ENCODE measurements at regions not wholly inside any gene's neighbourhood (a gene's known extent, or its start where the extent isn't known, plus 50 kb on each side); places are given as distances from the start of the nearest gene placed in this dataset.
"Not testable (repeated sequence)": the region's sequence is repeated elsewhere in the genome, so short reads cannot be mapped to it uniquely, and the experiment has no call there.

- no peak for DNase-seq
These were observed 302.2 kb downstream of the TUSC7 start for GRCh38 chr3:117011687-117012250.

- DNase-seq: no peak
These were observed 306.8 kb downstream of the TUSC7 start for GRCh38 chr3:117016378-117016777.

GRCh38 chr3:117017135-117017894, 307.7 kb downstream of the TUSC7 start:
- no peak for DNase-seq

DNA sequence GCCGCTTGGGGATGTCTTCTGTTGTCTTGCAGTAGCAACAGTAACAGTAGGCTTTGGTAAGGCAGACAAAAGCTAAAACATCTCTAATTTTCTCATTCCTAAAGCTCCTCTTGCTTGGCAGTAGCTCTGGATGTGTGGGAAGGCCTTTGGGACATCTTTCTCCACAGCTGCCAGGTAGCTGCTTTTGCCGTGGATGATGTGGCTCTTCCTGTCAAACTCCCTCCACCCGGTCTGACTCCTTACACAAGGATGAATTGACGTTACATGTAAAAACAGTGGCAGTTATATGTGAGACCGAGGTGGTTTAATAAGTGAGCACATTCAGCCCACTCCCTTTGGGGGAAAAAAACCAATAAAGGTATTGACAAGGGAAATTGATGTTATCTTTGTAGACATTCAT, 309.1 kb downstream of the TUSC7 start:
- no peak for DNase-seq

DNA sequence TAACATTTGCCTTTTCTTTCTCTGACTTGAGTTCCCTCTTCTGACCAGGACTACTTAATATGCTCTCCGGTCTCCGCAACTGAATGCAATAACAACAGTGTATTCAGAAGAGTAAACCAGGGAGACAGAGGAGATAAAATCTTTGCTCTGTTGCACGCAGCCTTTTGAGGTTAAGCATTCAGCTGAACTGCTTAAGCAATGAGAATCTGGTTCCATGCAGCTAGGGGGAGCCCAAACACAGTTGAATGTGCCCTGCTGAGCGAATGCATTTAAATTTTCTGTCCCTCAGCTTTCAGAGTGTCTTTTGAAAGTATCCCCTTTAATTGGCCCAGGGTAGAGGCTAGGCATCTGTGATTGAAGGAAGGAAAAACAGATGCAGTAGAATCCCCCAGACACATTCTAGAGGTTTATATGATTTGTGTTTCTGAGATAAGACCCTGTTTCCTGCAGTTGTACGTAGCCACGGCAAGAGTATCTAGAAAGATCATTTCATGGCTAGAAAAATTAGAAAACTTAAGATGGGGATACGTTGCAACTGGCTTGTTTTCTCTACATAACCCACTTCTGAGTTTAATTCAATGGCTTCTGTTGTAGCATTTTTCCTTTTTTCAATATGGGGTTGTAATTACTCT, 309.6 kb downstream of the TUSC7 start:
- peak; percentile 39 for DNase-seq

- no peak for DNase-seq
These were observed 316.8 kb downstream of the TUSC7 start for GRCh38 chr3:117026401-117026800.

GRCh38 chr3:117035745-117036144, 326.2 kb downstream of the TUSC7 start:
- no peak for DNase-seq

- DNase-seq: no peak
These were observed 326.8 kb downstream of the TUSC7 start for GRCh38 chr3:117036259-117036799.

DNA sequence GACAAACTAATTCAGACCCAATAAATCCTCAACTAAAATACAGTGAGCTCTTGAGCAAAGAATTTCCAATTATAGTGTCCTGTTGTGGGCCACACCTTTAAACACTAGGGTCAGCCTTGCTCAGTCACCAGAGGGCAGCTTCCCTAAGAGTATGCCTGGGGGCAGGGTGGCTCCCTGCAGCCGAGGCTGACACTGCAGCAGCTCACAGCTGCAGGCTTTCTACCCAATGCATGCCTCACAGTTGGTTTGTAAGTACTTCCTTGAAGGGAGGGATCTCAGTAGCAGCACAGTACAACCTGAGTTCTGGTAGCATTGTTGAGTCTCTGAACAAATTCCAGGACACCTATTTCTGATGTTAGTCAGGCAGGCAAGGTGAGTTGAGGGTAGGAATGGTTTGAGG, 335.6 kb downstream of the TUSC7 start:
- DNase-seq: no peak

DNA sequence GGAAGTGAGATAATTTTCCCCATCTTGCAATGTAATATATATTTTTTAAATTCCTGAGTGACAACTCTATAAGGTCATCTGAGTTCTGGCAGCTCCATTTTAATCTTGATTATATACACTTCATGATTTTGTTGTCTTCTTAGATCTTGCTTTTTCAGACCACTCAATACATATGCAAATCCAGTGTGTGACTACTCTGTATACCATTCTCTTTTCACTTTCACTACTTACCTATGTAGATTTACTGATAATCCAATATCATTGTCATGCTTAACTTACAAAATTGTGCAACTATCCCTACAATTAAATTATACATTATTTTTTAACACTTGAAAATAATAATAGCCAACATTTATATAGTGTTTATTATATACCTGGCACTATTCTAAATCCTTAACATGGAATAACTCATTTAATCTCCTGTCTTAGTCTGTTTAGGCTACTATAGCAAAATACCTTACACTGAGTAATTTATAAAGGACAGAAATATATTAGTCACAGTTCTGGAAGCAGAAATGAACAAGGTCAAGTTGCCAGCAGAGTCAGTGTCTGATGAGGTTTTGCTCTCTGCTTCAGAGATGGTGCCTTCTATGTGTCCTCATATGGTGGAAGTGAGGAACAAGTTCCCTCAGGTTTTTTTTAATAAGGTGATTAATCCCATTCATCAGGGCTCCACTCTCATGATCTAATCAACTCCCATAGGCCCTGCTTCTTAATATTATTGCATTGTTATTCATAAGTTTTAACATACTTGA, 338.5 kb downstream of the TUSC7 start:
- DNase-seq: no peak

DNA sequence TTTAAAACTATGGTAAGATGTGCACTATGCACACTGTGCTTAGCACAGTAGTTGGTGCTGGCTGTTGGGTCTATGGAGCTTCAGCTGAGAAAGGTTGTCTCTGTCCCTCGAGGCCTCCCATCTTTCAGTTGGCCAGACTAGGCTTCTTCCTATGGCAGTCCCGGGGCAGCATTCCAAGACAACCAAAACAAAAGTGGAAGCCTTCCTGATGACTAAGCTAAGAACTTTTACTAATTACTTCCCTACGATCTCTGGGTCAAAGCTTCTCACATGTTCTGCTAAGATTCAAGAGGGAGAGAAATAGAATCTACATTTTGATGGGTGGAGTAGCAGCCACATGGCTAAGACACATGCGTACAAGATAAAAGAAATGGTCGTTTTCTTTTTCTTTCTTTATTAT, 342.8 kb downstream of the TUSC7 start:
- no peak for DNase-seq

GRCh38 chr3:117054556-117054955, 345.0 kb downstream of the TUSC7 start:
- no peak for DNase-seq

DNA sequence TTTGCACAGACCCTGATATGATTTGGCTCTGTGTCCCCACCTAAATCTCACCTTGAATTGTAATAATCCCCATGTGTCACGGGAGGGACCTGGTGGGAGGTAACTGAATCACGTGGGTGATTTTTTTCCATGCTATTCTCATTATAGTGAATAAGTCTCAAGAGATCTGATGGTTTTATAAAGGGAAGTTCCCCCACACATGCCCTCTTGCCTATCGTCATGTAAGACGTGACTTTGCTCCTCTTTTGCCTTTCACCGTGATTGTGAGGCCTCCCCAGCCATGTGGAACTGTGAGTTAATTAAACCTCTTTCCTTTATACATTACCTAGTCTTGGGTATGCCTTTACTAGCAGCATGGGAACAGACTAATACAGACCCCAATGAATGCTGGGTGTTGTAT, 347.4 kb downstream of the TUSC7 start:
- not testable (repeated sequence) for DNase-seq

- no peak for DNase-seq
These were observed 349.7 kb downstream of the TUSC7 start for GRCh38 chr3:117059067-117059955.

DNA sequence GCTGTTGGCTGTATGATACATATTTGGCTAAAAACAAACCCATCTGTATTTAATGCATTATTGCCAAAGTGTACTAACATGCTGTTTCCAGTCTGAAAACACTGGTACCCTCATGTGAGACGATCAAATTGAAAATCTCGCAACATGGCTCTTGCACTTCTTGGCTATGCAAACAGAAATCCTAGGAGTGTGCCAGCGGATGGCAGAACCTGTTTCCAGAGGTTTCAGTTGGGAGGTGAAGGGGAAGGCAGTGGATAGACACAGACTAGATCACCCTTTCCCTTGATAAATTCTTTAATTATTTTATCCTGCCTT, 350.3 kb downstream of the TUSC7 start:
- DNase-seq: no peak

DNA sequence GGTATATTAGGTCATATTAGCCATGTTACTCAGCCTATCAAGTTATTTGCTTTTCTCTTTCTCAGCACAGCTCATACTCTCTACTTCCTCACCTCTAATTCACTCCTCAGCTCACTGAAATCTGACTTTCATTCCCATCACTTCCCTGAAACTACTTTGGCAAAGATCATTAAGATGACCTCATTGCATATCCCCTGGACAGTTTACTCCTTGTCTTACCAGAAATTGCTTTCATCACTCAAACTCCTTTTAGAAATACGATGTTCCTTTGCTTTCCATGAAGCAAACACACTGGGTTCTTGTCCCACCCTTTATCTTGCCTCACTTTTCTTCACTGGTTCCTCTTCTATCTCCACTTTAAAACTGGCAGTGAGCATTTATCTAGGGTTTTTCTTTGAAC, 354.4 kb downstream of the TUSC7 start:
- no peak for DNase-seq

- no peak for DNase-seq
These were observed 358.7 kb downstream of the TUSC7 start for GRCh38 chr3:117068301-117068700.

DNA sequence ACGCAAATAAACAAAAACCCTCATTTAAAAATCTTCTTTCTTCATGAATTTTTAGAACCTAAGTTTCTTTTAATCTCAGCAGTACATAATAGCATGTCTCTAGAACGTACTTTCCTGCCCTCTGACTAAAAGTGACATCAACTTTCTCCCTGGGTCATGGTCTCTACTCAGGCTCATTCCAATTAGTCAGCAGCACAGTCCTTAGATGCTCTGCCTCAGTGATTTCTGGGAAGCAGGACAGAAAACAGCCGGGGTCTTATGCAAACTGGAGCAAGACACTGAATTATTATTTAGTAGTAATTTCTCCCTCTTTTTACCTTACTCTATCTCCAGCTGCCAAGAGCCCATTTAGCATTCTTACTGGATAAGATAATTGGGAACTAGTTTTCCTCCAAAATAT, 365.2 kb downstream of the TUSC7 start:
- no peak for DNase-seq

GRCh38 chr3:117079997-117080396, 370.4 kb downstream of the TUSC7 start:
- no peak for DNase-seq

- no peak for DNase-seq
These were observed 371.3 kb downstream of the TUSC7 start for GRCh38 chr3:117080872-117081271.

DNA sequence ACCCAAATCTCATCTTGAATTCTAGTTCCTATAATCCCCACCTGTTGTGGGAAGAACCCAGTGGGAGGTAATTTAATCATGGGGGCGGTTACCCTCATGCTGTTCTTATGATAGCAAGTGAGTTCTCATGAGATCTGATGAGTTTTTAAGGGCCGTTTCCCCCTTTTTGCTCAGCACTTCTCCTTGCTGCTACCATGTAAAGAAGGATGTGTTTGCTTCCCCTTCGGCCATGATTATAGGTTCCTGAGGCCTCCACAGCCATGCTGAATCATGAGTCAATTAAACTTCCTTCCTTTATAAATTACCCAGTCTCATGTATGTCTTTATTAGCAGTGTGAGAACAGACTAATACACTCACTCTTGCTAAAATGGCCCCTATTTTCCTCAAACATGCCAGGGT, 374.7 kb downstream of the TUSC7 start:
- no peak for DNase-seq

- DNase-seq: no peak
These were observed 375.2 kb downstream of the TUSC7 start for GRCh38 chr3:117084739-117085270.

All from activated CD4-positive, alpha-beta T cell treated with anti-CD3 and anti-CD28 coated beads for 48 hours (primary cell).